ENCODE measurements at regions not wholly inside any gene's neighbourhood (a gene's known extent, or its start where the extent isn't known, plus 50 kb on each side); places are given as distances from the start of the nearest gene placed in this dataset.
"Not testable (repeated sequence)": the region's sequence is repeated elsewhere in the genome, so short reads cannot be mapped to it uniquely, and the experiment has no call there.

DNA sequence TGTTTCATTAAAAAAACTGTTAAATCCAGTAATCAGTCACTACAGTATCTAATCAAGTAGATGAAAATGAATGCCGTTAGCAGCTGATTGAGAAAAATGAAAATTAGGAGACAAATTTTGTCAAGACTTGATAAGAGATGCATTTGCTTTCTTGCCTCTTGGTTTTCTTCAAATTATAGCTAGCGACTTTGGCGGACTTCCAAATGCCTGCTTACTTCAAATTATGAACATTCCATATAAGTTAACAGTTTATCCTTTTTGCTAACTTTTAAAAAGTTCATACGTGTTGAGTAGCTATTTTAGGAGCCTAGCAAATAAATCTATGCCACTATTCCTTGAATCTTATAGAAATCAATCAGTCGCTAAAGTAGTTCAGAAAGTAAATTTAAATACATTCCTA lies 58.8 kb downstream of the PPP4R3C start:
- Histone ChIP-seq H3K27ac (ENCODE audit: low read depth, low read length) (no peak overlapping the region), H3K9ac (ENCODE audit: low read depth, low read length) (no peak overlapping the region), H3K36me3 (ENCODE audit: insufficient read depth, low read length) (no peaks in the 10 kb centered on the region), H3K9me3 (ENCODE audit: insufficient read depth, low read depth, low read length) (no peaks in the 10 kb centered on the region), H3K4me3 (ENCODE audit: low read length) (no peak overlapping the region), H3K4me1 (ENCODE audit: insufficient read depth, low read length) (no peaks in the 10 kb centered on the region), H3K27me3 (ENCODE audit: insufficient read depth, low read length) (no peaks in the 10 kb centered on the region)
- WGBS = 92% methylated on average over 4 of the region's 5 CpGs

DNA sequence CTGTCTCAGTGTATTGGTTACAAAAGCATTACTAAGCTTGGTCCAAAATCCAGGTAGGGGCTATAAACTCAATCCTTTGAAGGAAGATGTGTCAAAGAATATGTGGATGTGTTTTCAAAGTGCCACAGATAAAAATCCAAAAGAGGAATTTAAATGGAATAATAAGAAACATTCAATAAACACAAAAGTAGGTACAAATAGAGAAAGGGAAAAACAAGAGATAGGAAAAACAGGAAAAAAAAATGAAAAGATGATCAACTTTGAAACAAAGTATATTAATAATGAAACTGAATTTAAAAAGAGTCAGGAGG lies 64.0 kb downstream of the PPP4R3C start:
- no peaks in the 10 kb centered on the region for H3K27me3 ChIP-seq (ENCODE audit: insufficient read depth, low read length)
- no peaks in the 10 kb centered on the region for H3K9me3 ChIP-seq (ENCODE audit: insufficient read depth, low read depth, low read length)
- H3K9ac ChIP-seq (ENCODE audit: low read depth, low read length) = no peak overlapping the region
- H3K4me1 ChIP-seq (ENCODE audit: insufficient read depth, low read length) = no peaks in the 10 kb centered on the region
- no peak overlapping the region for H3K27ac ChIP-seq (ENCODE audit: low read depth, low read length)
- no peaks in the 10 kb centered on the region for H3K36me3 ChIP-seq (ENCODE audit: insufficient read depth, low read length)
- no peak overlapping the region for H3K4me3 ChIP-seq (ENCODE audit: low read length)

DNA sequence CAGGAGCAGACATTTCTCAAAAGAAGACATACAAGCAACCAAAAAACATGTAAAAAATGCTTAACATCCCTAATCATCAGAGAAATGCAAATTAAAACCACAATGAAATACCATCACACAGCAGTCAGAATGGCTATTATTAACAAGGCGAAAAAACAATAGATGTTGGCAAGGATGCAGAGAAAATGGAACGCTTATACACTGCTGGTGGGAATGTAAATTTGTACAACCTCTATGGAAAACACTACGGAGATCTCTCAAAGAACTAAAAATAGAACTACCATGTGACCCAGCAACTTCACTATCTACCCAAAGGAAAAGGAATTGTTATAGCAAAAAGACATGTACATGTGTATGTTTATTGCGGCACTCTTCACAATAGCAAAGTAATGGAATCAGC lies 71.5 kb downstream of the PPP4R3C start:
- no peaks in the 10 kb centered on the region for H3K4me1 ChIP-seq (ENCODE audit: insufficient read depth, low read length)
- H3K27me3 ChIP-seq (ENCODE audit: insufficient read depth, low read length) = no peaks in the 10 kb centered on the region
- H3K36me3 ChIP-seq (ENCODE audit: insufficient read depth, low read length) = no peaks in the 10 kb centered on the region
- no peak overlapping the region for H3K4me3 ChIP-seq (ENCODE audit: low read length)
- WGBS = 93% methylated on average over 1 of the region's 4 CpGs
- no peak overlapping the region for H3K27ac ChIP-seq (ENCODE audit: low read depth, low read length)
- H3K9ac ChIP-seq (ENCODE audit: low read depth, low read length) = no peak overlapping the region
- H3K9me3 ChIP-seq (ENCODE audit: insufficient read depth, low read depth, low read length) = no peaks in the 10 kb centered on the region

DNA sequence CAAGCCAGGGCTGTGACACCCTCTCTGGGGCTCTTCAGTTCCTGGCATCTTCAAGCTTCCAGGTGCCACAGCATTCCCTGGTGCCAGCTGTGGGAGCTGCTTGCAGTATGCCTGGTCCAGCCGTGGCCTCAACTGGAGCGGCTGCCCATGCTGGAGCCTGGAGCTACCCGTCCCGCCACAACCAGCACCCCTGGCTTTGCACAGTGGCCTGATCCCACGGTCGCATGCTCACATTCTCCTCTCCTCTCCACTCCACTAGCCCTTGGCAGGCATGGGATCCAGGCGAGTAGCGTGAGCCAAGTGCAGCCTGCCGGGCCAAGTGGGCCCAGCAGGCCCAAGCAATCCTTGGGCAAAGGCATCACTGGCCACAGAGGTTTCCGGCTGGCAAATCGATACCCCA lies 81.7 kb downstream of the PPP4R3C start:
- H3K4me1 ChIP-seq (ENCODE audit: insufficient read depth, low read length) = no peaks in the 10 kb centered on the region
- no peaks in the 10 kb centered on the region for H3K36me3 ChIP-seq (ENCODE audit: insufficient read depth, low read length)
- H3K27me3 ChIP-seq (ENCODE audit: insufficient read depth, low read length) = no peaks in the 10 kb centered on the region
- no peak overlapping the region for H3K27ac ChIP-seq (ENCODE audit: low read depth, low read length)
- WGBS = 95% methylated on average over 11 of the region's 11 CpGs
- no peak overlapping the region for H3K4me3 ChIP-seq (ENCODE audit: low read length)
- no peak overlapping the region for H3K9ac ChIP-seq (ENCODE audit: low read depth, low read length)
- no peaks in the 10 kb centered on the region for H3K9me3 ChIP-seq (ENCODE audit: insufficient read depth, low read depth, low read length)

DNA sequence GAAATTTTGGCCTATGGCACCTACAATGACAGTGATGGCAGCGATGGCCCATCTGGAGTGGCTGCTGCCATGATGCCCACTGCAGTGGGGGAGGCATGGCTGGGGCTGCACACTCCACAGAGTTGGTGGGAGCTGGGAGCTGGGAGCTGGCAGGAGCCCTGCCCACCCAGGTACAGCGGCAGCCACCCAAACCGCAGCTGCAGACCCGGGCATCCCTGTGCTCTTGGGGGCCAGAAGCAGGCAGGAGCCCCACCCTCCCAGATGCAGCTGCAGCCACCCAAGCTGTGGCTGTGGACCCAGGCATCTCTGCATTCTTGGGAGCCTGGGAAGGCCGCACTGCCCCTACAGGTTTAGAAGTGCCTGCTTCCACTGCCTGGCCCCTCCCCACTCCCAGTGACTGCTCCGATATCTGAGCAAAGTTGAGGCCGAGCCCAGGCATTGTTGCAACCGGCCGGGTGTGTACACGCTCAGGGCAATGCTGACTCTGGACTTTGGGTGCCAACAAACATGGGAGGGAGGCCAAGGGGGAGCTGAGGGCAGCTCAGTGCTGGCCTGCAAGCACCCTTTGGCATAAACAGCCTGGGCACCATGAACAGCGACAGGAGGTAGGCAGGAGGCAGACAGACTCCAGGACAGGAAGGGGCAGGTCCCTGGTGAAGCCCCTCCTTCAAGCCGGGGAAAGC lies 82.8 kb downstream of the PPP4R3C start:
- no peak overlapping the region for H3K27ac ChIP-seq (ENCODE audit: low read depth, low read length)
- H3K9ac ChIP-seq (ENCODE audit: low read depth, low read length) = no peak overlapping the region
- WGBS = 97% methylated on average over 12 of the region's 12 CpGs

DNA sequence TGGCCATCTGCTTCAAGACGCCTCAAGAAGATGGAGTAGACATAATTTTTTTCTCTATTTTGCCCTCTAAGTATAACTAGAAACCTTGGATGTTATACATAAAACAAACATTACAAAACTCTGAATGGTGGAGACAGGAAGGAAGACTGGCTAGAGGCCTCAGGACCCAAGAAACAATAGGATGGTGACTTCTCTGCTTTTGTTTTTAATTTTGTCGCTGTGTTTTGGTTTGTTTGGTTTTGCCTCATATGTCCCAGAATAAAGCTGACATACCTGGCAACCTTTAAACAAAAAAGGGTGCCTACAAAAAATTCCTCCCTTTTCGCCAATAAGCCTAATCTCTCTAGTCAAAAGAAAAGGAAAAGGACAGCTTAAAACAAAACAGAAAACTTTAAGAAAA lies 109.1 kb downstream of the PPP4R3C start:
- Histone ChIP-seq H3K27me3 (ENCODE audit: insufficient read depth, low read length) (no peaks in the 10 kb centered on the region), H3K4me1 (ENCODE audit: insufficient read depth, low read length) (no peaks in the 10 kb centered on the region), H3K9me3 (ENCODE audit: insufficient read depth, low read depth, low read length) (no peaks in the 10 kb centered on the region), H3K27ac (ENCODE audit: low read depth, low read length) (no peak overlapping the region), H3K36me3 (ENCODE audit: insufficient read depth, low read length) (no peaks in the 10 kb centered on the region), H3K9ac (ENCODE audit: low read depth, low read length) (no peak overlapping the region), H3K4me3 (ENCODE audit: low read length) (no peak overlapping the region)
- WGBS = 100% methylated on average over 1 of the region's 3 CpGs

More for the DNA sequence above, 82.8 kb downstream of the PPP4R3C start:
- H3K9me3 ChIP-seq (ENCODE audit: insufficient read depth, low read depth, low read length) = no peaks in the 10 kb centered on the region
- H3K36me3 ChIP-seq (ENCODE audit: insufficient read depth, low read length) = no peaks in the 10 kb centered on the region
- H3K27me3 ChIP-seq (ENCODE audit: insufficient read depth, low read length) = no peaks in the 10 kb centered on the region
- no peak overlapping the region for H3K4me3 ChIP-seq (ENCODE audit: low read length)
- no peaks in the 10 kb centered on the region for H3K4me1 ChIP-seq (ENCODE audit: insufficient read depth, low read length)

DNA sequence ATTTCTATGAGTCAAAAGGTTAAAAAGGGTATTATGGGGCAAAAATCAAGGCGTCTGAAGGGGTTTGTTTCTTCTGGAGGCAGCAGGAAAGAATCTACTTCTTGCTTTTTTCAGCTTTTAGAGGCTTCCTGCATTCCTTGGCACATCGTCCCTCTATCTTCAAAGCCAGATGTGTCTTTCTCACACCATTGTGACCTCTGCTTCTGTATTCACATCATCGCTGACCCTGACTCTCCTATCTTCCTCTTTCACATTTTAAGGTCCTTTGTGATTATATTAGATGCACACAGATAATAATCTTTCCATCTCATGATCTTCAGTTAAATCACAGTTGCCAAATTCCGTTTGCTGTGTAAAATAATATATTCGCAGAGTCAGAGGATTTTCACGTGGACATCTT lies 112.7 kb downstream of the PPP4R3C start:
- H3K27me3 ChIP-seq (ENCODE audit: insufficient read depth, low read length) = no peaks in the 10 kb centered on the region
- H3K36me3 ChIP-seq (ENCODE audit: insufficient read depth, low read length) = no peaks in the 10 kb centered on the region
- H3K9ac ChIP-seq (ENCODE audit: low read depth, low read length) = no peak overlapping the region
- no peak overlapping the region for H3K4me3 ChIP-seq (ENCODE audit: low read length)
- H3K27ac ChIP-seq (ENCODE audit: low read depth, low read length) = no peak overlapping the region
- no peaks in the 10 kb centered on the region for H3K4me1 ChIP-seq (ENCODE audit: insufficient read depth, low read length)
- WGBS = 37% methylated on average over 2 of the region's 6 CpGs
- no peaks in the 10 kb centered on the region for H3K9me3 ChIP-seq (ENCODE audit: insufficient read depth, low read depth, low read length)

DNA sequence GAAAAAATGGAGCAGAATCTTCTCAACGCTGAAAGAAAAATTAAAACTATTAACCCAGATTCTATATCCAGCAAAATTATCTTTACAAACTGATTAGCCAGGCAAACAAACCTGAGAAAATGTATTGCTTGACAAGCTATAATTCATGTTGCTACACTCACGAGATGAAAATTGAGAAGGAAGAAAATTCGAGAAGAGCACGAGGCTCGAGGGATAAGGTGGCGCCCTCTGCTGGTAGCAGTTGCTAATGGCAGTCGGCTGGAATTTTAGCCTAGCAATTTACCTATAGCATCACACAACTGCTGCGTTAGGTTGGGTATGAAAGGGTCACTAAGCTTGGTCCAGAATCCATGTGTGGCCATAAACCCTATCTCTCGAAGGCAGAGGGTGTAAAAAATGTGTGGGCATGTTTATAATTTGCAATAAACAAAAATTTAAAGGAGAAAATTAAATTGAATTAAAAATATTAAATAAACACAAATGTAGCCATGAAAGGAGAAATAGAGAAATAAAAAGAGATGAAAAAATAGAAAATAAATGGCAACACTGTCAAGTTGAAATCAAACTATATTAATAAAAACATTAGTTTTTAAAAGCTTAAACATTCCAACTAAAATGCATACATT lies 126.6 kb downstream of the PPP4R3C start:
- Histone ChIP-seq H3K27me3 (ENCODE audit: insufficient read depth, low read length) (no peaks in the 10 kb centered on the region), H3K27ac (ENCODE audit: low read depth, low read length) (no peak overlapping the region), H3K4me1 (ENCODE audit: insufficient read depth, low read length) (no peaks in the 10 kb centered on the region), H3K9ac (ENCODE audit: low read depth, low read length) (no peak overlapping the region), H3K9me3 (ENCODE audit: insufficient read depth, low read depth, low read length) (no peaks in the 10 kb centered on the region), H3K4me3 (ENCODE audit: low read length) (no peak overlapping the region), H3K36me3 (ENCODE audit: insufficient read depth, low read length) (no peaks in the 10 kb centered on the region)
- 35% methylated on average over 5 of the region's 9 CpGs for WGBS

DNA sequence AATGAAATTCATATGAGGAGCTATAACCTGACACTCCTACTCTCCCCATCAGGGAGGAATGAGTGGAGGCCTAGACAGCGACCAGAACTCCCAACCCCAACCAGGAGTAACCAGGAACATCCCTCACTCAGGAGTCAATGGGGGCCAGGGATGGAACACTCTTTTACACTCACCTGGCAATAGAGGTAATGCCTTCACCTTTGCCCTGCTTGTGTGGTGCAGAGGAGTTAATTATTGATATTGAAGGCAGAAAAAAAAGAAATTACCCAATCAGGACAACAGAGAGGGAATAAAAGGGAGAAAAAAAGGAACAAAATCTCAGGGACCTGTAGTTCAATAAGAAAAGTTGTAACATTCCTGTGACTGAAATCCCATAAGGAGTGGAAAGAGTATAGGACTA lies 141.5 kb downstream of the PPP4R3C start:
- Histone ChIP-seq H3K27ac (ENCODE audit: low read depth, low read length) (no peak overlapping the region), H3K4me1 (ENCODE audit: insufficient read depth, low read length) (no peaks in the 10 kb centered on the region), H3K36me3 (ENCODE audit: insufficient read depth, low read length) (no peaks in the 10 kb centered on the region), H3K9me3 (ENCODE audit: insufficient read depth, low read depth, low read length) (no peaks in the 10 kb centered on the region), H3K4me3 (ENCODE audit: low read length) (no peak overlapping the region), H3K9ac (ENCODE audit: low read depth, low read length) (no peak overlapping the region), H3K27me3 (ENCODE audit: insufficient read depth, low read length) (no peaks in the 10 kb centered on the region)
- no CpG with 5 or more reads among the region's 1 CpG for WGBS

DNA sequence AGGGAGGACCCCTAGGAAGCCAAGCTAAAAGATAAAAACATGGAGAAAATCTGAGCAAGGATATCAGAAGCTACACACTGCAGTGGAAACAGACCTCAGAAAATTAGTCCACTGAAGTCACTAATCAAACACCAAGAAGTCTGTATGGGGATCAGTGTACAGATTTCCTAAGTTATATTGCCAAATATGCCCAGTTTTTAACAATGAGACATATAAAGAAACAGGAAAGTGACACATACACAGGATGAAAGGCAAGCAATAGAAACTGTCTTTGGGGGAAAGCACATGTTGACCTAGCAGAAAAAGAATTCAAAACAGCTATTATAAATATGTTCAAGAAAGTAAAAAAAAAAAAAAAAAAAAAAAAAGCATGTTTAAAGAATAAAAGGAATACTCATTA lies 153.7 kb downstream of the PPP4R3C start:
- Histone ChIP-seq H3K4me3 (ENCODE audit: low read length) (no peak overlapping the region), H3K9me3 (ENCODE audit: insufficient read depth, low read depth, low read length) (no peaks in the 10 kb centered on the region), H3K9ac (ENCODE audit: low read depth, low read length) (no peak overlapping the region), H3K4me1 (ENCODE audit: insufficient read depth, low read length) (no peaks in the 10 kb centered on the region), H3K27ac (ENCODE audit: low read depth, low read length) (no peak overlapping the region), H3K27me3 (ENCODE audit: insufficient read depth, low read length) (no peaks in the 10 kb centered on the region), H3K36me3 (ENCODE audit: insufficient read depth, low read length) (no peaks in the 10 kb centered on the region)

DNA sequence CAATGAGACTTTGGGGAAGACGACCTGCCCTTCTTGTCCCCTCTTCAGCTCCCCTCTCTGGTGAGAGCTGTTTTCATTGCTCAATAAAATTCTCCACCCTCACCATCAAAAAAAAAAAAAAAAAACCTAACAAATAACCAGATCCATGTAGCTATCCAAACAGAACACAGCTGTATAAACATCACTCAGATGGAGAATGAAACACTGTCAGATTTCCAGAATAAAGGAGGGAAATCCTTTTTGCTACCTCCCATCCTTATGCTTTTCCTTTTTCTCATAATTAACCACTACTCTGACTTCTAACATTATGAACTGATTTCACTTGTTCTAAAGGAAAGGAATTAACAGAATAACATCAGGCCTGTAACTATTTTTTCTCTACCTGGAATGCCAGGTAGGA lies 155.6 kb downstream of the PPP4R3C start:
- WGBS = 60% methylated on average over 1 of the region's 1 CpG
- no peaks in the 10 kb centered on the region for H3K4me1 ChIP-seq (ENCODE audit: insufficient read depth, low read length)

DNA sequence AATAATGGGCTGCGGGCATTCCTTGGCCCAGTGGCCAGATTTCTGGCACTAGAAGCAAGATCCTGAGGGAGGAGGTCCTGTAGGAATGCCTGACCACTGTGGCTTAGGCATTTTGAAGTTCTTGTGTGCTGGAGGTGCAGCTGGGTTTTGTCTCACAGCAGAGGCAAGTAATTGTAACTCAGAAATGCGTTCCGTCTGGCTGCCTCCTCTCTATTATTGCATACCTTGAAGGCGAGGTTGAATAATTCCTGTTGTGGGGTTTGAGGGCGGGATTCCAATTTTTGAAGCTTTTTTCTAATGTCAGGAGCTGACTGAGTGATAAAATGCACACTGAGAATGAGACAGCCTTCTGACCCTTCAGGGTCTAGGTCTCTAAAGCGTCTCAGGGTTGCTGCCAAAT lies 170.6 kb downstream of the PPP4R3C start:
- not testable (repeated sequence) for H3K27me3 ChIP-seq (ENCODE audit: insufficient read depth, low read length); H3K4me3 ChIP-seq (ENCODE audit: low read length); H3K9ac ChIP-seq (ENCODE audit: low read depth, low read length); H3K4me1 ChIP-seq (ENCODE audit: insufficient read depth, low read length); H3K27ac ChIP-seq (ENCODE audit: low read depth, low read length); H3K9me3 ChIP-seq (ENCODE audit: insufficient read depth, low read depth, low read length); H3K36me3 ChIP-seq (ENCODE audit: insufficient read depth, low read length)
- WGBS = 81% methylated on average over 6 of the region's 6 CpGs

More for the DNA sequence above, 155.6 kb downstream of the PPP4R3C start:
- H3K4me3 ChIP-seq (ENCODE audit: low read length) = no peak overlapping the region
- no peaks in the 10 kb centered on the region for H3K36me3 ChIP-seq (ENCODE audit: insufficient read depth, low read length)
- H3K27me3 ChIP-seq (ENCODE audit: insufficient read depth, low read length) = no peaks in the 10 kb centered on the region
- no peaks in the 10 kb centered on the region for H3K9me3 ChIP-seq (ENCODE audit: insufficient read depth, low read depth, low read length)
- no peak overlapping the region for H3K27ac ChIP-seq (ENCODE audit: low read depth, low read length)
- H3K9ac ChIP-seq (ENCODE audit: low read depth, low read length) = no peak overlapping the region
